Stimulated activated memory B cell treated with anti-CD40 and anti-IgM and Interleukin-4, amounts not matched to agents 10 μg/mL and 1 μg/mL and 100 μg/mL, for 72 hours (primary cell): ENCODE measurements at regions not wholly inside any gene's neighbourhood (a gene's known extent, or its start where the extent isn't known, plus 50 kb on each side); places are given as distances from the start of the nearest gene placed in this dataset.
"Not testable (repeated sequence)": the region's sequence is repeated elsewhere in the genome, so short reads cannot be mapped to it uniquely, and the experiment has no call there.

ENCODE experiments used
- ATAC-seq: fragments of 150-1000 bp; cut with Tn5 transposase; 2 replicates; pipeline ENCODE4 v1.10.0; 2021
- H3K27ac Mint-ChIP-seq: one replicate; pipeline ENCODE4 v1.8.0; 2022; ENCODE audit warnings: mild to moderate bottlenecking, mixed read lengths
- H3K27me3 Mint-ChIP-seq: one replicate; pipeline ENCODE4 v1.8.0; 2022; ENCODE audit warnings: mixed read lengths
- H3K36me3 Mint-ChIP-seq: one replicate; pipeline ENCODE4 v1.8.0; 2022; ENCODE audit warnings: mixed read lengths
- H3K4me1 Mint-ChIP-seq: one replicate; pipeline ENCODE4 v1.8.0; 2022; ENCODE audit warnings: mixed read lengths
- H3K4me3 Mint-ChIP-seq: one replicate; pipeline ENCODE4 v1.8.0; 2022; ENCODE audit warnings: mild to moderate bottlenecking, moderate library complexity, mixed read lengths
- H3K9me3 Mint-ChIP-seq: one replicate; pipeline ENCODE4 v1.8.0; 2022; ENCODE audit warnings: mixed read lengths

DNA sequence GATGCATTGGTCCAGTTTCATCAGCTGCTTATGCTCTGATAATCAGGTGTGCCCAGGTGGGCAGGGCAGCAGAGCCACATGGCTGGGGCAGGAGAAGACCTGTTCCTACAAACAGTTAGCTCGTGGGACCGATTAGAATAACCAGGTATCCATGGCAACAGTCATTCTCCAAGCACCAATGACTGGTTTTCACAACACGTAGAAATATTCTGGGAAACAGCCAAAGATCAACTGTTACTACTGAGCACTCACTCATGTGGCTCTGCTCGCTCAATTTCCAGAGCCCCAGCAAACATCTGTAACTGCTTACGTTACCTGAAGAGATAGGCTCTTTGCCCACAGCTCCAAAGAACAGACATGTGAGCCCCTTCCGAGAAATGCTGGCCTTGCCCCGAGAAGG, 302.0 kb downstream of the AGTPBP1 start:
- Mint-ChIP-seq H3K27me3 (no peaks in the 10 kb centered on the region), H3K27ac (no peak overlapping the region), H3K36me3 (no peaks in the 10 kb centered on the region), H3K9me3 (peaks cover 9% of the 10 kb centered on the region), H3K4me1 (peaks cover 6% of the 10 kb centered on the region), H3K4me3 (no peak overlapping the region)
- no peak for ATAC-seq

GRCh38 chr9:85433956-85434355, 307.8 kb downstream of the AGTPBP1 start:
- not testable (repeated sequence) for H3K36me3 Mint-ChIP-seq, H3K4me3 Mint-ChIP-seq, ATAC-seq, H3K9me3 Mint-ChIP-seq, H3K27ac Mint-ChIP-seq, H3K4me1 Mint-ChIP-seq
- peaks cover 14% of the 10 kb centered on the region for H3K27me3 Mint-ChIP-seq

DNA sequence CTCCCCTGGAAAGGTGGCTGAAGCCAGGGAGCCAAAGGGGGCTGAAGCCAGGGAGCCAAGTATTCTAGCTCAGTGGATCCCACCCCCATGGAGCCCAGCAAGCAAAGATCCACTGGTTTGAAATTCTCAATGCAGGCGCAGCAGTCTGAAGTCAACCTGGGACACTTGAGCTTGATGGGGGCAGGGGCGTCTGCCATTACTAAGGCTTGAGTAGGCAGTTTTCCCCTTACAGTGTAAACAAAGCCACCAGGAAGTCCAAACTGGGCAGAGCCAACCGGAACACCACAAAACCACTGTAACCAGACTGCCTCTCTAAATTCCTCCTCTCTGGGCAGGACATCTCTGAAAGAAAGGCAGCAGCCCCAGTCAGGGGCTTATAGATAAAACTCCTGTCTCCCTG, 308.2 kb downstream of the AGTPBP1 start:
- not testable (repeated sequence) for H3K9me3 Mint-ChIP-seq, H3K4me1 Mint-ChIP-seq, H3K36me3 Mint-ChIP-seq, H3K4me3 Mint-ChIP-seq, H3K27ac Mint-ChIP-seq, ATAC-seq
- H3K27me3 Mint-ChIP-seq: peaks cover 18% of the 10 kb centered on the region

DNA sequence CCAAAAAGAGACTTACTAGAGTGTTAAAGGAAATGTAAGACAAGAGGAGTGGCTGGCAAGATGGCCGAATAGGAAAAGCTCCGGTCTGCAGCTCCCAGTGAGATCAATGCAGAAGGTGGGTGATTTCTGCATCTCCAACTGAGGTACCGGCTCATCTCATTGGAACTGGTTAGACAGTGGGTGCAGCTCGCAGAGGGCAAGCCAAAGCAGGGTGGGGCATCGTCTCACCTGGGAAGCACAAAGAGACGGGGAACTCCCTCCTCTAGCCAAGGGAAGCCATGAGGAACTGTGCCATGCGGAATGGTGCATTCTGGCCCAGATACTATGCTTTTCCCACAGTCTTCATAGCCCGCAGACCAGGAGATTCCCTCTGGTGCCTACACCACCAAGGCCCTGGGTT, 308.7 kb downstream of the AGTPBP1 start:
- no peak for ATAC-seq
- no peaks in the 10 kb centered on the region for H3K36me3 Mint-ChIP-seq
- H3K27ac Mint-ChIP-seq: no peak overlapping the region
- peaks cover 5% of the 10 kb centered on the region for H3K9me3 Mint-ChIP-seq
- peaks cover 23% of the 10 kb centered on the region for H3K27me3 Mint-ChIP-seq
- H3K4me3 Mint-ChIP-seq: no peak overlapping the region
- no peaks in the 10 kb centered on the region for H3K4me1 Mint-ChIP-seq

GRCh38 chr9:85432599-85432998, 309.2 kb downstream of the AGTPBP1 start:
- no peaks in the 10 kb centered on the region for H3K36me3 Mint-ChIP-seq
- ATAC-seq: no peak
- no peak overlapping the region for H3K4me3 Mint-ChIP-seq
- H3K9me3 Mint-ChIP-seq: peaks cover 4% of the 10 kb centered on the region
- no peaks in the 10 kb centered on the region for H3K4me1 Mint-ChIP-seq
- no peak overlapping the region for H3K27ac Mint-ChIP-seq
- peaks cover 28% of the 10 kb centered on the region for H3K27me3 Mint-ChIP-seq

DNA sequence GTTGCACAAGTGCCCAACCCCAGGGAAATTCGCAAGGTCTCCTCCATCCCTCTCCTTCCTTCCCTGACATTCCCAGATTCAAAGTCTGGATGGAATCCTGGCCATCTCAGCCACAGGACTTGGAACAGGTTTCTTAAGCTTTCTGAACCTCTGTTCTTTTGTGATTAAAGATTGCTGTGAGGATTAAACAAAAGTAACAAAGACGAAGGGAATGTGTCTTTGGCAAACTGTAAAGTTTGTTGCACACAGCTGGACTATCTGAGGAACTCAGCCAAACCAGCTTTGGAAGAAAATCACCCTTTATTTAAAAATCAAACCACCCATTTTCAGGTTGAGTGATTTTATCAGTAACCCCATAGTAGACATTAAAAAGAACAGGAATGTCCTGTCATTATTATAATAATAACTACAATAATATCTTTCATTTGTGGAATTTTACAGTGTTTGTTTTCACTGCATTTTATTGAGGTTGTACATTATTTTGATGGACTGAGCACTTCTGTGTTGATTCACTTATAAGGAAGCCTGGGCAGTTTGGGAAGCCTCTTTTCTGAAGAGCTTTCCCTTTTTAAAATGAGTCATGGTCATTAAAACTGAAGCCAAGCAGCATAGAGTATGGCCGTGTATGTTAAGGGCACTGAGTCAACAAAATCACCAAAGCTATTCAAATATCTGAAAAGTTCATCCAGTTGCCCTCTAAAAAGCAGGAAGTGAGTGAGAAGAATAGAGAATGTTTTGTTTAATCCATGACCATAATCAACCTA, 310.2 kb downstream of the AGTPBP1 start:
- H3K27me3 Mint-ChIP-seq: peaks cover 36% of the 10 kb centered on the region
- H3K36me3 Mint-ChIP-seq: no peaks in the 10 kb centered on the region
- H3K9me3 Mint-ChIP-seq: peaks cover 3% of the 10 kb centered on the region
- H3K27ac Mint-ChIP-seq: no peak overlapping the region
- H3K4me1 Mint-ChIP-seq: no peaks in the 10 kb centered on the region
- ATAC-seq: no peak
- no peak overlapping the region for H3K4me3 Mint-ChIP-seq

GRCh38 chr9:85430659-85431338, 311.0 kb downstream of the AGTPBP1 start:
- no peak for ATAC-seq
- H3K9me3 Mint-ChIP-seq: no peaks in the 10 kb centered on the region
- H3K27me3 Mint-ChIP-seq: peaks cover 43% of the 10 kb centered on the region

GRCh38 chr9:85428230-85428629, 313.5 kb downstream of the AGTPBP1 start:
- Mint-ChIP-seq H3K4me1 (no peaks in the 10 kb centered on the region), H3K36me3 (no peaks in the 10 kb centered on the region), H3K27me3 (peaks cover 53% of the 10 kb centered on the region), H3K4me3 (no peak overlapping the region), H3K27ac (no peak overlapping the region), H3K9me3 (peaks cover 3% of the 10 kb centered on the region)
- no peak for ATAC-seq

More at GRCh38 chr9:85430659-85431338, 311.0 kb downstream of the AGTPBP1 start:
- Mint-ChIP-seq H3K27ac (no peak overlapping the region), H3K4me1 (no peaks in the 10 kb centered on the region), H3K36me3 (no peaks in the 10 kb centered on the region), H3K4me3 (no peak overlapping the region)

- Mint-ChIP-seq H3K27me3 (peaks cover 53% of the 10 kb centered on the region), H3K36me3 (no peaks in the 10 kb centered on the region), H3K4me3 (no peak overlapping the region), H3K27ac (no peak overlapping the region), H3K4me1 (no peaks in the 10 kb centered on the region), H3K9me3 (peaks cover 3% of the 10 kb centered on the region)
- no peak for ATAC-seq
These were observed 314.0 kb downstream of the AGTPBP1 start for GRCh38 chr9:85427772-85428171.

GRCh38 chr9:85425153-85425611, 316.6 kb downstream of the AGTPBP1 start:
- Mint-ChIP-seq H3K27me3 (peaks cover 44% of the 10 kb centered on the region), H3K4me1 (no peaks in the 10 kb centered on the region)
- ATAC-seq: no peak

DNA sequence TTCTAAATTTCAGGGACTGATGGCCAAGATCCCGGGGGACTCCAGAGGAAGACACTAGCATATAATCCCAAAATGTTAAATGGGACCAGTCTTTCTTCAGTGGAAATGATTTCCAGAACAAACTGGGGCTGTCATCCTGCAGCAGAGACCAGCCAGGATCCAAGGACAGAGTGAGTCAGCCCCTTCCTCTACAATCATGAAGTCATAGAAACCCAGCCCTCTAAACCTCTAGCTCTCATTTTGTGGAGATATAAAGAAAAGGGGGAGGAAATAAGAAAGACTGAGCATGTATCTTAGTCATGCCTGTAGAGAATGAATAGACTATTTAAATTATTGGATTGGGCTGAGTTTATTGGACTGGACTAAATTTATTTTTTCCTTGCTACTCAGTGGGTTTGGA, 318.3 kb downstream of the AGTPBP1 start:
- ATAC-seq: no peak
- H3K27me3 Mint-ChIP-seq: peaks cover 34% of the 10 kb centered on the region
- H3K4me1 Mint-ChIP-seq: no peaks in the 10 kb centered on the region
- no peak overlapping the region for H3K4me3 Mint-ChIP-seq
- H3K9me3 Mint-ChIP-seq: peaks cover 3% of the 10 kb centered on the region
- H3K27ac Mint-ChIP-seq: no peak overlapping the region
- no peaks in the 10 kb centered on the region for H3K36me3 Mint-ChIP-seq

More at GRCh38 chr9:85425153-85425611, 316.6 kb downstream of the AGTPBP1 start:
- no peak overlapping the region for H3K27ac Mint-ChIP-seq
- H3K4me3 Mint-ChIP-seq: no peak overlapping the region
- H3K9me3 Mint-ChIP-seq: peaks cover 3% of the 10 kb centered on the region
- H3K36me3 Mint-ChIP-seq: no peaks in the 10 kb centered on the region

GRCh38 chr9:85421641-85422040, 320.1 kb downstream of the AGTPBP1 start:
- Mint-ChIP-seq H3K27ac (no peak overlapping the region), H3K9me3 (peaks cover 3% of the 10 kb centered on the region)
- no peak for ATAC-seq

DNA sequence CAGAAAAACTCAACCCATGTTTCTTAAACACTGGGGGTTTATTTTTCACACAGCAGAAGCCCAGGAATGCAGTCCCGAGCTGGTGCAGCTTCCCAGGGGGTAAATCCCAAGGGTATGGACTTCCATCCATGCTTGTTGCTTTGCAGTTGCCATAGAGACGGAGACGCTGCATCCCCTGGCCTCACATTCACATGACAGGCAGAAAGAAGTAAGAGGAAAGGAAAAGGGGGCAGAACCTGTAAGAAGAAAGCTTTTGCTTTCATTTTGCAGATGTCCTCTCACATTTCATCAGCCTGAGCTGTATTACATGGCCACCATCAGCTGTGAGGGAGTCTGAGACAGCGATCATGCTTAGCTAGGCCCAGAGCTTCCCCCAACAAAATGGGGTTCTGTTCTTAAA, 321.0 kb downstream of the AGTPBP1 start:
- ATAC-seq: no peak
- no peaks in the 10 kb centered on the region for H3K36me3 Mint-ChIP-seq
- no peak overlapping the region for H3K27ac Mint-ChIP-seq
- peaks cover 10% of the 10 kb centered on the region for H3K27me3 Mint-ChIP-seq
- no peaks in the 10 kb centered on the region for H3K4me1 Mint-ChIP-seq
- H3K9me3 Mint-ChIP-seq: peaks cover 3% of the 10 kb centered on the region
- H3K4me3 Mint-ChIP-seq: no peak overlapping the region

More at GRCh38 chr9:85421641-85422040, 320.1 kb downstream of the AGTPBP1 start:
- no peaks in the 10 kb centered on the region for H3K4me1 Mint-ChIP-seq
- no peak overlapping the region for H3K4me3 Mint-ChIP-seq
- peaks cover 17% of the 10 kb centered on the region for H3K27me3 Mint-ChIP-seq
- H3K36me3 Mint-ChIP-seq: no peaks in the 10 kb centered on the region

- H3K4me1 Mint-ChIP-seq: no peaks in the 10 kb centered on the region
- H3K27me3 Mint-ChIP-seq: no peaks in the 10 kb centered on the region
- H3K9me3 Mint-ChIP-seq: no peaks in the 10 kb centered on the region
- ATAC-seq: no peak
- H3K27ac Mint-ChIP-seq: no peak overlapping the region
- H3K36me3 Mint-ChIP-seq: no peaks in the 10 kb centered on the region
- no peak overlapping the region for H3K4me3 Mint-ChIP-seq
These were observed 324.1 kb downstream of the AGTPBP1 start for GRCh38 chr9:85417674-85418073.

GRCh38 chr9:85416715-85417114, 325.0 kb downstream of the AGTPBP1 start:
- H3K27ac Mint-ChIP-seq: no peak overlapping the region
- H3K27me3 Mint-ChIP-seq: no peaks in the 10 kb centered on the region
- H3K9me3 Mint-ChIP-seq: no peaks in the 10 kb centered on the region
- ATAC-seq: no peak
- no peaks in the 10 kb centered on the region for H3K36me3 Mint-ChIP-seq
- no peaks in the 10 kb centered on the region for H3K4me1 Mint-ChIP-seq
- no peak overlapping the region for H3K4me3 Mint-ChIP-seq

DNA sequence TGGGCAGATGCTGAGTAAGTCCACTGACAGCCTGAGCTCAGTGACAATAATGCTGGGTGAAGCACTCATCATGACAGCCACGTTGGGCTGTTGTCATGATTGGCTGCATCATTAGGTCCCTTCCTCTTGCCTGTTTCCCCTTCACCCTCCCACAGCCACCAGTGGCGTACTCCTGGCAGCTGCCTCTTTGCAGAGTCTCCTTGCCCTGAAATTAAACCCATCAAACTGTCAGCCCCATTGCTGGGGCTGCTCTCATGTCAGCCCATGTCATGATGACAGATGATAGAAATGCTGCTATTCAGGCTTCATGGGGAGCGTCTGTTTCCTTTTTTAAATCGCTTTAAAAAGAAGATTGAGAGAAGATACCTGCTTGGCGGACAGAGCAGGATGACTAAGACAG, 327.4 kb downstream of the AGTPBP1 start:
- Mint-ChIP-seq H3K9me3 (no peaks in the 10 kb centered on the region), H3K36me3 (no peaks in the 10 kb centered on the region), H3K4me1 (no peaks in the 10 kb centered on the region), H3K27me3 (peaks cover 7% of the 10 kb centered on the region), H3K27ac (no peak overlapping the region), H3K4me3 (no peak overlapping the region)
- no peak for ATAC-seq
